ENCODE measurements at regions not wholly inside any gene's neighbourhood (a gene's known extent, or its start where the extent isn't known, plus 50 kb on each side); places are given as distances from the start of the nearest gene placed in this dataset.

DNA sequence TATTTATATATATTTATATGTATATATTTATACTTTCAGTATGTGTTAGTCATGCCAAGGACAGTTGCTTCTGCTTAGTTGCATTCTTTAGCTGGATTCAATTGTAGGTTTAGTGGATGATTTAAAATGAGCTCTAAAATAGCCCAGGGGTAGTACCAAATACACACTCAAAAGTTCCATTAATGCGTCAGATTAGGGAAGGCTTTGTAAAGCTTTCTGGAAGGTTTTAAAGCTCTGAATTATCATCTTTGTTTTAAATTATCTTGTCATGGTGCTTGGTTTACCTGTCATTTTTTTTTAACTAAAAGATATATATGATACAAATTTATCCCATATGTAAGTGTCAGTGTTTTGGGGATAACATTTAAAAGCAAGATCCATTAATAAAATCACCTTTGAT is 242.7 kb upstream of the ADAMTS5 start:
- no peak for TF ChIP-seq FOXJ3 (CRISPR knock-in tag; IDR thresholded peaks at IDR 0.05; ENCODE audit: borderline replicate concordance)
- TF ChIP-seq, protein P1, sequence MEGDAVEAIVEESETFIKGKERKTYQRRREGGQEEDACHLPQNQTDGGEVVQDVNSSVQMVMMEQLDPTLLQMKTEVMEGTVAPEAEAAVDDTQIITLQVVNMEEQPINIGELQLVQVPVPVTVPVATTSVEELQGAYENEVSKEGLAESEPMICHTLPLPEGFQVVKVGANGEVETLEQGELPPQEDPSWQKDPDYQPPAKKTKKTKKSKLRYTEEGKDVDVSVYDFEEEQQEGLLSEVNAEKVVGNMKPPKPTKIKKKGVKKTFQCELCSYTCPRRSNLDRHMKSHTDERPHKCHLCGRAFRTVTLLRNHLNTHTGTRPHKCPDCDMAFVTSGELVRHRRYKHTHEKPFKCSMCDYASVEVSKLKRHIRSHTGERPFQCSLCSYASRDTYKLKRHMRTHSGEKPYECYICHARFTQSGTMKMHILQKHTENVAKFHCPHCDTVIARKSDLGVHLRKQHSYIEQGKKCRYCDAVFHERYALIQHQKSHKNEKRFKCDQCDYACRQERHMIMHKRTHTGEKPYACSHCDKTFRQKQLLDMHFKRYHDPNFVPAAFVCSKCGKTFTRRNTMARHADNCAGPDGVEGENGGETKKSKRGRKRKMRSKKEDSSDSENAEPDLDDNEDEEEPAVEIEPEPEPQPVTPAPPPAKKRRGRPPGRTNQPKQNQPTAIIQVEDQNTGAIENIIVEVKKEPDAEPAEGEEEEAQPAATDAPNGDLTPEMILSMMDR (IDR thresholded peaks at IDR 0.05): no peak
- no peak for TF ChIP-seq CREM (CRISPR knock-in tag; IDR thresholded peaks at IDR 0.05)
- TF ChIP-seq, protein P2, sequence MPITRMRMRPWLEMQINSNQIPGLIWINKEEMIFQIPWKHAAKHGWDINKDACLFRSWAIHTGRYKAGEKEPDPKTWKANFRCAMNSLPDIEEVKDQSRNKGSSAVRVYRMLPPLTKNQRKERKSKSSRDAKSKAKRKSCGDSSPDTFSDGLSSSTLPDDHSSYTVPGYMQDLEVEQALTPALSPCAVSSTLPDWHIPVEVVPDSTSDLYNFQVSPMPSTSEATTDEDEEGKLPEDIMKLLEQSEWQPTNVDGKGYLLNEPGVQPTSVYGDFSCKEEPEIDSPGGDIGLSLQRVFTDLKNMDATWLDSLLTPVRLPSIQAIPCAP (CRISPR knock-in tag; IDR thresholded peaks at IDR 0.05): no peak
- TF ChIP-seq ZBTB21 (CRISPR knock-in tag; IDR thresholded peaks at IDR 0.05; ENCODE audit: borderline replicate concordance): no peak
- TF ChIP-seq SP1 (CRISPR knock-in tag; conservative IDR thresholded peaks at IDR 0.05): no peak
- no peak for TF ChIP-seq E2F5 (CRISPR knock-in tag; IDR thresholded peaks at IDR 0.05)
- no peak for TF ChIP-seq ATF1 (CRISPR knock-in tag; IDR thresholded peaks at IDR 0.05)
